Activated T-helper 1 cell treated with anti-CD3 and anti-CD28 coated beads, Interleukin-2, amount 50 U/mL, for 16 hours (primary cell): ENCODE measurements at regions not wholly inside any gene's neighbourhood (a gene's known extent, or its start where the extent isn't known, plus 50 kb on each side); places are given as distances from the start of the nearest gene placed in this dataset.
A peak's percentile ranks its signal among the peaks of the same experiment; 100 is the strongest.

ENCODE experiments used
- DNase-seq, 2 donors: peaks; one replicate each; pipeline ENCODE4 v3.0.0-alpha.2; 2020; ENCODE audit warnings: low read depth in 1 of 2, low spot score in 1 of 2

DNA sequence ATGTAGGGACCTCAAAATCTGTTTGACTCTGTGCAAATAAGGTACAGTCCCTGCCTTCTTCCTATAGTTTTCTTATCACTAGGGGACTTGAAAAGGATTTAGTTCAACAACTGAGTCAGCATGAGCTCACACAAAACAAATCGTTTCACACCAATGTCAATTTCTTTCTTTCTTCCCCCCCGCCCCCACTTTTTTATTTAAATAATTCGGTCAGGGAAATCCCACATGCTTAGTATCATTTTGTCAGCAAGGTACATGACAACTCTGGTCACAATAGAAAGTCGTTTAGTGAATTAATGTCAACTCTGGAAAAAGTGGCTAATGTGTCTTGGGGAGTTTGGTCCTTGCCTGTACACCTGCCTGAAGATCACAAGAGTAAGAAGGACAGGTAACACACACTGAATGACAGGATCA lies 232.2 kb upstream of the PLEKHG7 start:
- peak in 1 of 2 donors; percentile 1 for DNase-seq

DNA sequence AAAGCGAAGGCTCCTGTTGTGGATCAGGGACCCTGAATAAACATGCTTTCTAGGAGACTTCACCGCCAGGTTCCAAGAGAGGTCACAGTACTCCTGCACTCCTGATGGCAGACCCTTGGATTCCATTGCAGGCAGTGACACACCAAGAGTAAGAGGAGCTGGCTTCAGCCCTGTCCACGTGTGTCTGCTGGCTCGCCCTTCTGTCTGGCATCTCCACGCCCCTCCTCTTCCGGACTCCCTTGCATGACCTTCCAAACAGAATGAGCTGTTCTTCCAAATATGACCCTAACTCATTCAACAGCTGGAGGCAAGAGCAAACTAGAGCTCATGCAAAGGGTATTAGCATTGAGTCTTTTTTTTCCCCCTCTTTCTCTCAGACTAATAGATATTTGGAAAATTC lies 233.0 kb upstream of the PLEKHG7 start:
- DNase-seq: no peak

DNA sequence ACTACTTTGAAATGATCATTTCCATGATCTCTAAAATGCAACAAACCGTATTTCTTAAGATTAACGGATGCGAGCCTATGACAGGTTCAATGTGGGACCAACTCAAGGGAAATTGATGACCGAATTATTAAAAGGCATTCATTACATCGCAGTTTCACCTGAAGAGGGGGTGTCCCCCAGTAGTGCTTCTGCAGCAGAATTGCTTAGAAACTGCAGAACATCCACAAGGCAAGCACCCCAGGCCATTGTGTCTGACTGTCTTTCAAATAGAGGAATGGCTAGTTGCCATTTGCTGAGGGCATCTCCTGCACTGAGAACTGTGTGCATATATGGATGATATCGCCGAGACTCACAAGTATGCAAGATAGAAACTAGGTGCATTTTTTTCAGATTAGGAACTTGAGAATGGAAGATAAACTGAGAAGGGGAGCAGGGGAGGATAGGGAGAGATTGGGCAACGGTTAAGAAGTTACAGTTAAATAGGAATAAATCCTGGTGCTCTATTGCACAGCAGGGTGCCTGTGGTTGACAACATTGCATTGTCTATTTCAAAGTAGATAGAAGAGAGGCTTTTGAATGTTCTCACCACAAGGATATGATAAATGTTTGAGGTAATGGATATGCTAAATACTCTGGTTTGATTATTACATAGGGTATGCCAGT lies 234.3 kb upstream of the PLEKHG7 start:
- no peak for DNase-seq

DNA sequence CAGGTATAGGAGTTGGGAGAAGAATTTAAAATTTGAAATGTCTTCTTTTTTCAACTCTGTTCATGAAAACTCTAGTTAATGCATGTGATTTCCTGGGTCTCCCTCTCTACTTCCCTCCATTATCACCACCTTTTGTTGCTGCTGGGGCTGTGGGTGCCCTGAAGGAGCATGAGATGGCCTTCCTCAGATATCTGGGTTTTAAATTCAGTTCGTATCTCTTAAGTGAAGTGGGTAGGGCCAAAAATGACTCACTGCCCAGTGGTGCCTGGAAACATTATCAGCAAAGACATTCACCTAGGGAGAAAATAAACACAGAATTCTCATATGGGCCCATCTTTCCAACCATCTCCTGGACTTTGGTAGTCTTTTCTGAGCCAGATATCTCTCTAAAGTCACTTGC lies 234.9 kb upstream of the PLEKHG7 start:
- DNase-seq: no peak

DNA sequence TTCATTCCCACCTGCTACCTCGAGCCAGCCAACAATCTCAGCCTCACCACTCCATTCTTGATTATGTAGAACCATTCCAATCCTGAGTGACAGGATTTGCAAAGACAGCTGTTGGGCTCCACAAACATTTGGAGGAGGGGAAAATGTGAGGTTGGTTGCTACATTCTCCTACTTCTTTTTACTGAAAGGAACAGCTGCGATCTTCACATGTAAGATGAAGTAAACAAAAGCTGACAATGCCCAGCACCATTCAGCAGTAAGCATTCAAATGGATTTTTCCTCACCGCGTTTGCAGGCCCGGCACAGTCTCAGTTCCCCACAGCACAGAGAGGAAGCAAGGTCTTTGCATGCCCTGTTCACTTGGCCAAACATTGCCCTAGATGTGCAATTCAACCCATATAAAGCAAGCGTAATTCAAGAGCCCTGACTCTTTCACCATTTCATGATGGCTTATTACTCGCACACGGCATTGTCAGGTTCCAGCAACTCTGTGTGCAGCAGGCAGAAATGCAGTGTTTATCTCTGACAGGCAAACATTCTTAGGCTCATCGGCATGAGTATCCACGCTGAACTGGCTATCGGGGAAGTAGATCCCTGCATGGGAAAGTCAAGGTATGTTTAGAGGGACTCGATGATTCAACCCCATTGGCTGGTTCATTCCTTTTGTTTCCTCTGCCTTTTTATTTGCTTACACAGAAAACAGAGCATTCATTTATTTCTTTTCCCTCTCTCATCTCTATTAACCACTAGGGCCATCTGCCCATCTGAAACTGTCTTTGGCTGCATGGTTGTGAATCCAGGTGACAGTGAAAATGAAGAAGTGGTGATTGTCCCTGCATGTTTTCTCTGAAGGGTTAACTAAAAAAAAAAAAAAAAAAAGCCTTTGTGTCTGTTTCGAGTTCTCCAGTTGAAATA lies 236.1 kb upstream of the PLEKHG7 start:
- no peak for DNase-seq

DNA sequence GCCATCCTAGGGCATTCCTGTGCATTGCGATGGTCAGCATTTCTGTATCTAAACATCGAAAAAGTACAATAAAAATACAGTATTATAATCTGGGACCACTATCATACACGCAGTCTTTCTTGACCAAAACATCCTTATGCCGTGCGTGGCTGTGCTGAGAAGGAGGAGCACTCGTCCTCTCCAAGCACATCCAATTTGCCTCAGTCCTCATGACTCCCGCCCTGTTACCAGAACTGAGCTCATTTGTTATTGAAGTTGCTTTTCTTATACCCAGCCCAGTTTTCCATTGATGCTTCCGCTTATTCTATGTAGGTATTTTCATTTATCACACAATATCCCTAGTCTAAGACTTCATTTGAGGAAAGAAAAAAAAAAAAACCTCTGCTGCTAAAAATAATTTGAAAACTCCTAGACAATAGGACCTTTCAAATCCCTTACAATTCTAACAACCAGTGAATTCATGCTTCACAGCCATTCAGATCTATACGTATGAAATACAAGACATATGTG lies 236.9 kb upstream of the PLEKHG7 start:
- DNase-seq: no peak

DNA sequence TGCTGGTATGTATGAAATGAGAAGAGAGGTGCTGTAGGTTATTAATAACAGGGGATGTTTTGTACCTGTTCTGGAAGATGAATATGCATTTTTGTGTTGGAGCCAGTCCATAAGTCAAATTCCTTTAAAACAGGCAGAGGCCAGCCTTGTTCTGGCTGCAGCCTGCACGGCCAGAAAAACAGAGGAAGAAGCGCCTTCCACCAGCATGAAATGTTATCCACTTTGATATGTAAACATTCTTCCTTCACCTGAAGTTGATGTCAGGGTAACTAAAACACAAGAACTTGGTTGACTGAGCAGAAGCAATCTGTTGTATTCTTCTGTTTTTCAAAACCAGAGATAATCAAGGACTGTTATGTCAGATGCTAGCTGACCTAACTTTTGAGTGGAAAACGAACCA lies 237.9 kb upstream of the PLEKHG7 start:
- DNase-seq: no peak

DNA sequence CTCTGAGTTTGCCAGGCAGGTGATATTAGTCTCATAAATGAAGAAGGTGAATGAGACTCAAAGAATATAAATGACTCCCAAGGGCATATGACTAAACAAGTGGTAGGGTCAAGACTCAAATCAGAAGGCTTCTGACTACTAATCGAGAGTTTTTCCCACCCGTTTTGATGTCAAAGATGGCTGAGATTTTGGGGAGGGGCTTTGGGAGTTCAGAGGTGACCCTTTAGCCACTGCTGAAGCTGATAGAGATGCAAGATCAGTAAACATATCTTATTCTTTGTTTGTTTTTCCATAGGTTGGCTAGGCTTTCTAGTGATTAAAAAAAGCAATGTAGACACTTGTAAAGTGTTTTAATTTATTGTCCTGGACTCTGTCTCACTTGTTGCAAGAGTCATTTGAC lies 239.6 kb upstream of the PLEKHG7 start:
- no peak for DNase-seq

DNA sequence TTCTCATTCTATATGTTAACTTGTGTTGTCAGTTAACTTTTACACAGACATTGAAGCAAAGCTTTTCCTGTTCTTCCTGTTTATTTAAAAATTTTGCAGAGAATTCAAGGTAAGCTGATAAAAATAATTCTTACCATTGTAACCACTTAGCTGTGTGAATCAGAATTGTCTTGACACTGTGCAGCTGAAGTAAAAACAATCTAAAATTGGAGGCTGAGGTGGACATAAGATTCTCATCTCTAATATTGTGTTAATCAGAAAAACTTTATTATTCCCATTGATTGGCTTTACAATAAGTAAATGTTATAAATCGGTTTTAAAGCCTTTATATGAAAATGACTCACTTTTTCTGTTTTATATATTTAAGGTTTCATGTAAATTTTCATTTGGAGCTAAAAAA lies 240.3 kb upstream of the PLEKHG7 start:
- no peak for DNase-seq

DNA sequence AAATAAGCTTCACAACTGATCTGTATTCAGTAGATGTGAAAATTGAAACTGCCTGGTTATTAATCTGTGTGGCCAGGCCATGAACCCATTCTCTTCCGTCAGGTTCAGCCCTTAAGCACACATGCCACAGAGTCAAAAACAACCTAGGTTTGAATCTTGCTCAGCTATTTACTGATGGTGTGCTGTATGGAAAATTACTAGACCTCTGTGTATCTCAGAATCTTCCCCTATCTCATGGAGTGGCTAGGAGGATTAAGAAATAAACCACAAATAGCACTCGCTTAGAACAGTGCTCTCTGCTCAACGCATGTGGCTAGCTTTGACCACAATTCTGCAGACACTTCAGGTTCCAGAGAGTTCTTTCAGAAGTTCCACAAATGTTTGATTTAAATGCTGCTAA lies 240.7 kb upstream of the PLEKHG7 start:
- DNase-seq: no peak

DNA sequence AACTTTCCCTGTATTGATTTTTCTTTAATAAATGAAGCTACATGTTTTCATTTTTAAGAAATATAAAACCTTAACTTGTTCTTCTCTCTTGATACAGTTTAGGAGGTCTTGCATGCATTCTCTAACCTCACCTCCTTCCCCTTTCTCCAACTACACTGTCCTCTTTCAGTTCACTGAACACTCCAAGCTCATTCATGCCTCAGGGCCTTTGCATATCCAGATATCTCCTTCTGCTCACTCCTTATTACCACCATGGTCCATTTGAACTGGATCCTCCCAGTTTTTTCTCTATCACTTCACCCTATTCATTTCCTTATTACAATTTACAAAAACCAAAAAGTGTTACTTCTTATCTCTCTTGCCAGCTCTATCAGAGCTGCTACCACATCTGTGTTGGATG lies 242.9 kb upstream of the PLEKHG7 start:
- DNase-seq: no peak

DNA sequence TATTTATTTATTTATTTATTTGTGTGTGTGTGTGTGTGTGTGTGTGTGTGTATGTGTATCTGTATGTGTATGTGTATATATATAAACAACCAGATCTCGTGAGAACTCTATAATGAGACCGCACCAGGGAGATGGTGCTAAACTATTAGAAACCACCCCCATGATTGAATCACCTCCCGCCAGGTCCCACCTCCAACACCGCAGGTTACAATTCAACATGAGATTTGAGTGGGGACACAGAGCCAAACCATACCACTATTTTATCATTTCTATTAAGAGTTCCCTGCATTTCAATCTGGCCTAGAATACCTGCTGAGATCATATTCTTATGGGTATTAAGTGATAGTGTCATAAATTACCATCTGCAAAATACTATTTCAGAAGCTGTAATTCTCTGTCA lies 243.8 kb upstream of the PLEKHG7 start:
- no peak for DNase-seq

DNA sequence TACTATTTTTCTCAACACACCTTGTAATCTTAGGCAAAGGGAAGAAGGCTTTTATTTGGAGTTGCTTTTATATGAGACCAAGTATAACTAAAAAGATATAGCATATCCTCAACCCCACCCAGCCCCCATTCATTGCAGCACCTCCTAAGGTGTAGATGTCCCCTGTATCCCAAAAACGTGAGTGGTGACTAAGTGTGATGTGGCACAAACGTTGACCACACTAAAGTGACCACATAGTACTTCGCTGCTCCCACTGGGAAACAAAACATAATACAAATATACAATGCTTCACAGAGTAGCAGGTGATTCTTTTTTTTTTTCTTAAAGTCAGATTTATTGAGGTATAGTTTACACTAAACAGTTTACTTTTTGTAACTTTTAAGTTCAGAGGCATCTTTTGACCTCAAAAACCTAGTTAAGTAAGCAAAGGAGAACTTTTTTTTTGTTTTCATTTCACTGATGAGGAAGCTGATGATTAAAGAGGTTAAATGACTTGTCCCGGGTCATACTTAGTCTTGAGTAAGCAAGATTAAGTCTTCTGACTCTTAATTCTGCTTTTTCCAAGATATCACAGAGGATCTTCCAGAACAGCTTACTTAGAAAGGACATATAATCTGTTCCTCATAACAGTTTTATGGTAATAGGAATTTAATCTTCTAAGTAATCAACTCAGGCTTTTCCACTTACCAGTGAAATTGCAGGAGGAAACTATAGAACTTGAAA lies 245.2 kb upstream of the PLEKHG7 start:
- DNase-seq: no peak

DNA sequence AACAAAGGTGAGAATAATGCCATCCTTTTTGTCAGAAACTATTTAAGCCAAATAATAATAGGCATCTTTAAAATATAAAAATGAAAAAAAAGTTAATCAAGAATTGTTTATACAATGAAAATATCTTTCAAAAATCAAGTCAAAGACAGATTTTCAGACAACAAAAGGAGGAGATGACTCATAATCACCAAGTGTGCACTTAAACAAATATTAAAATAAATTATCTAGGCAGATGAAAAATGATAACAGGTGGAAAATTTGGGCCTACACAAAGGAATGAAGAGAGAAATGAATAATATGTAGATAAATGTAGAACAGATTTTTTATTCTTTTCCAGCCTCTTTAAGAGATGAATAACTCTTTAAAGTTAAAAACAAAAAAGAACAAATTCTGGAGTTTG lies 250.0 kb upstream of the PLEKHG7 start:
- DNase-seq: no peak

DNA sequence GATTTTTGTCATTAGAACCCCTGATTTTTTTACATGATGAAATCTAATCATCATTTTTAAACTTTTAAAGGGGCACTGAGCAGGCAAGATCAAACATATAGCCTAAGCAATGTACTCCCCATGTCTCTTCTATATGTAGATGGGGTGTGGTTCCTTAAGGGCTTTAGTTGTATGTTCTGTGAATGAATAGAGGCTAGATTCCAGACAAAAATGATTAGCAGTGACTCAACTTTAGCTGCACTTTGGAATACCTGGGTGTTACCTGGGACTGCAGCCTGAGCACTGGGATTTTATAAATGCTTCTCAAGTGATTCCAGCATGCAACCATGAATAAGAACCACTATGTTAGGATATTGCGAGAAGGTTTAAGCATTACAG lies 256.7 kb upstream of the PLEKHG7 start:
- DNase-seq: no peak

DNA sequence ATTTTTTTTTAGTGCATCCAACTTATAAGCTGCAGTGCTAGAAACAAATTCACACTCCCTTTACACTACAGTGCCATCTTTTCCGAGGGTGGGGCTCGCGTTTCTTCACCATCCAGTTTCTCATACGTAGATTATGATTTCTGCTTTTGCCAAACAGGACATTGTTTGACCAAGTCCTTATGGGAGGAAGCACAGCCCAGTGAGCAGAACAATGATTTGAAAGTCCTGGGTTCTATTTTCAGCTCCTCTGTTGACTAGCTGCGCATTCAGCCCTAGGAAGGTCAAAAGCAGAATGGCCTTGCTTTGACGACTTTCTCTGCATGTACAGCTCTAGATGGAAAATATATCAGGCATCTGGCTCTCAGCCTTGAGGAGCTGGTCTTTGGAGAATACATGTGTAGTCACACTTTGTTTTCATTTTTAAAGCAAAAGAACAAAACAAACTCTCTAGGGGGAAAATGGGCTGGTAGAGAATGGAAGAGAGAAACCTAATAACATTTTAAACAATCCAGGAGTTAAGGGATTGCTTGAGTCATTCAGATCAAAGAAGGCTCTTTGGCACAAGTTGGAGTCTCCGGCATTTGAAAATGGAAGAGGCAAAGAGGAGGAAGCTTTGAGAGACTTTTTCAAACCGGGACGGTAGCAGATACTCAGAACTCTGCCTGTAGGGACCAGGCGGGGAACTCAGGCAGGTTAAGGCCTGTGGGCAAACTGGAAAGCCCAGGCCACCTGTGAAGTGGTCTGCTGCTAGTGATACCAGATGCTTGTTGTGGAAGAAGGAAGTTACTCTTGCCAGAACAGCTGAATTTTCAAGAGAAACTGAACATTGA lies 257.3 kb upstream of the PLEKHG7 start:
- no peak for DNase-seq

DNA sequence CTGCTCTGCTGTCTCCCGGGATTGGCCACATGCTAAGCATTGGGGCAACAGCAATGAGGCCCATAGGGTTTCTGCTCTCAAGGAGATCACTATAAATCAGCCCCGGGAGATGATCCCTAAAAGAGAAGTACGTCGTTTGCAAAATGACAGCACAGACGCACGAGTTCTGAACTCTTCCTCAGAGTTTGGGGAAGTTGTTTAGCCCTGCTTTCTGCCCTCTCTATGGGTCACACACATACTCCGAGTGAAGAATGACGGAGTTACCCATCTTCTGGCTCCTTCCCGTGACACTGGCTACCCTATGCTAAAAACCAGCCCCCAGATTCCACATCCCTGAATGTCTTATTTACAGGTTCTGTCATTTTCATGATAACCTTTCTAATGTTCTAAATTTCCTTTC lies 258.0 kb upstream of the PLEKHG7 start:
- DNase-seq: no peak

DNA sequence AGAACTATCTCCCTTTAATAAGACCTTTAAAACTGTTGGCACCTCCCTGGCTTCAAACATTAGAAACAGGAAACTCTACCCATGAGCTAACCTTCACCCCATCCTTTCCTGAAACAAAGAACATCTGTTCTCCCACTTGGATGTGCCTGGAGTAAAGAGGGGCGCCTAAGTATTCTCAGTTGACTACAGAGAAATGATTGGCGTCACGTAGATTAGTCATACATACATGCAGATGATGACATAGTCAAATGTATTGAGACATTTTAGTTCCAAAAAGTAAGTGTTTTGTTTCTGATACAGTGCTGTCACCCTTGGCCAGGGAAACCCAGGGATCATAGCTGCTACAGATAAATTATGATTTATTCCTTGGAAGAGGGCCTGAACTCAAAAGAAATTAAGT lies 260.0 kb upstream of the PLEKHG7 start:
- DNase-seq: no peak

DNA sequence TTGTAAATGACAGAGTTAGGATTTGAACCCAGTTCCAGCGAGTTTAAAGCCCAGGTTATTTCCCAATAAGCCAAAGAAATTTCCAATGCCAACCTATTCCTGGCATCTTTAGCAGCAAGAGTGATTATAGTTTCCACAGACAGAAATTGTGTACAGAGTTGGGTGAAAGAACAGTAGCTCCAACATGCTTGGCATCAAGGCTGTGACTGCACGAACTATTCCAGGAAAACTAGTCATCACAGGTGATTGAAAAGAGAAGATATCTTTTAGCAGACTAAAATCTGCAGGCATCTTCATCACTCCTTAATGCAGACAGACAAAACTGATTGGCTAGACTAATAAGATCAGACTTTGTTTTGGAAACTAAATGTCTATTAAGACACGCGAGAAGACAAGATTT lies 262.7 kb upstream of the PLEKHG7 start:
- DNase-seq: no peak

DNA sequence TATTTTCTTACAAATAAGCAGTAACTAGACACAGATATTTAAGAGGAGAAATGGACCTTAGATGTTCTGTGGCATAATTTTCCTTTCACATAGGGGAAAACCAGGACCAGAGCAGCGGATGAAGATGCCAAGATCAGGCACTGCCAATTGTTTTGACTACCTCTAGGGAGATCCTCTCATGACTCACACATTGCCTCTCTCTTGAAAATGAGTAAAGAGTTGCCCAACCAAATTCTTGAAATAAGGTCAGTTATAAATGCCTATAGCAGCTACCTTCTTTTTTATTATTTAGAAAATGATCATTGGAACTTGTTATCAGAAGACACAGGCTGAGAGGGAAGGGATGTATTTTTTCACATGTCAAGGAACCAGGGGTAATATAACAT lies 263.4 kb upstream of the PLEKHG7 start:
- DNase-seq: no peak
